ENCODE measurements at regions not wholly inside any gene's neighbourhood (a gene's known extent, or its start where the extent isn't known, plus 50 kb on each side); places are given as distances from the start of the nearest gene placed in this dataset.

DNA sequence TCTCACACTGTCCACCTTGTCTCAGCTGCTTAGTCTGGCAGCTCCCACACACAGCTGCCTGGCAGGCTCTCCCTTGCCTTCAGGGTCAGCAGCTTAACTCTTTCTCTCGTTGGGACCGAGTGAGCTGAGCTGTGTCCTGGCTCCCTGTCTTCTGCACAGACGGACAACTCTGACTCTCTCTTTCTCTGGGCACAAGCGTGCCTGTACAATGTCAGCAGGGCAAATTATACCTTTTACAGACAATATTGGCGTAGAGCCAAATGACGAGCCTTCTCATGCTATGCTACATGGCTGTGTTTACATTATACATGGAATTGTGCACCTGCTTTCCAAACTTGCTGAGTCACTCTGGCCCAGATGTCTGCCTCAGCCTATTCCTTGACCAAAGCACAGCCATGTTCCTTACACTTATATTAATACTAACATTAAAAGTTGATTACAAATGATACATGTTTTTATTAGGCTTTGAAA lies 188.6 kb downstream of the CYLC2 start:
- ATAC-seq (no peak), DNase-seq (ENCODE audit: low read depth, low spot score) (no peak)
- no peaks in the 10 kb centered on the region for H3K36me3 ChIP-seq (ENCODE audit: control insufficient read depth, insufficient read depth, low read length)
- BruUV-seq (replicated peaks), result no TSS peak
- H3K9me3 ChIP-seq (ENCODE audit: control insufficient read depth, insufficient read depth, low read depth, low read length), result no peaks in the 10 kb centered on the region
- POLR2A ChIA-PET, result no interaction called here
- no peak overlapping the region for H3K27ac ChIP-seq (ENCODE audit: low read length)
- CTCF ChIA-PET, result no interaction called here
- no peaks in the 10 kb centered on the region for H3K4me1 ChIP-seq (ENCODE audit: control insufficient read depth, insufficient read depth, low read length)
- intact Hi-C loops (cut with micrococcal nuclease; ENCODE audit: unreplicated experiment) (no loop called here), in situ Hi-C loops (cut with HindIII; ENCODE audit: low pct_unique_long_range_greater_than_20kb, low sequenced_read_pairs) (no loop called here)
- TF ChIP-seq REST (IDR thresholded peaks at IDR 0.05; ENCODE audit: insufficient read depth in 1 of 2, low read depth in 2 of 2, low read length in 1 of 2) (no peak), TCF7L2 (IDR thresholded peaks at IDR 0.05; ENCODE audit: low read depth, low read length) (no peak), POLR2AphosphoS5 (IDR thresholded peaks at IDR 0.05; ENCODE audit: low read depth, low read length) (no peak), CTCF (IDR thresholded peaks at IDR 0.05) (no peak), SIN3A (IDR thresholded peaks at IDR 0.05; ENCODE audit: borderline replicate concordance, insufficient read depth, low read depth, low read length) (no peak)
- no peak overlapping the region for H3K4me3 ChIP-seq (ENCODE audit: low read depth in 2 of 2, low read length in 2 of 2)
- H3K27me3 ChIP-seq (ENCODE audit: control insufficient read depth, insufficient read depth, low read length), result no peaks in the 10 kb centered on the region

- H3K27me3 ChIP-seq (ENCODE audit: control insufficient read depth, insufficient read depth, low read length), result no peaks in the 10 kb centered on the region
- POLR2A ChIA-PET, result no interaction called here
- no peak overlapping the region for H3K27ac ChIP-seq (ENCODE audit: low read length)
- TF ChIP-seq CTCF (IDR thresholded peaks at IDR 0.05), result no peak
- BruUV-seq (replicated peaks), result no TSS peak
- no peaks in the 10 kb centered on the region for H3K9me3 ChIP-seq (ENCODE audit: control insufficient read depth, insufficient read depth, low read depth, low read length)
- DNase-seq (ENCODE audit: low read depth, low spot score), result no peak
- CTCF ChIA-PET, result no interaction called here
- no peak overlapping the region for H3K4me3 ChIP-seq (ENCODE audit: low read depth in 2 of 2, low read length in 2 of 2)
- in situ Hi-C loops (cut with HindIII; ENCODE audit: low pct_unique_long_range_greater_than_20kb, low sequenced_read_pairs), result no loop called here
- H3K4me1 ChIP-seq (ENCODE audit: control insufficient read depth, insufficient read depth, low read length), result no peaks in the 10 kb centered on the region
- H3K36me3 ChIP-seq (ENCODE audit: control insufficient read depth, insufficient read depth, low read length), result no peaks in the 10 kb centered on the region
- intact Hi-C loops (cut with micrococcal nuclease; ENCODE audit: unreplicated experiment), result no loop called here
- no peak for ATAC-seq
Measured at GRCh38 chr9:103186959-103187358, 191.8 kb downstream of the CYLC2 start.
